Gastroesophageal sphincter (tissue), 3 donors: ENCODE measurements at regions not wholly inside any gene's neighbourhood (a gene's known extent, or its start where the extent isn't known, plus 50 kb on each side); places are given as distances from the start of the nearest gene placed in this dataset.

Experiments
- CTCF ChIP-seq, 4 experiments: fragments of 200-600 bp in 2 of 4; fragments of 450-650 bp in 2 of 4; sonication (generic) in 1 of 4; IDR thresholded peaks; one replicate each; pipeline ENCODE4 v1.5.1; 2017 to 2019; ENCODE audit warnings: antibody characterized with exemption in 4 of 4, mild to moderate bottlenecking in 2 of 4, moderate library complexity in 2 of 4
- POLR2A ChIP-seq, 2 donors: fragments of 450-650 bp; IDR thresholded peaks; one replicate each; pipeline ENCODE4 v1.6.1; 2017; ENCODE audit warnings: antibody characterized with exemption in 2 of 2, mild to moderate bottlenecking in 2 of 2, moderate library complexity in 1 of 2

GRCh38 chr4:116824172-116824571 lies 261.2 kb downstream of the TRAM1L1 start:
- TF ChIP-seq POLR2A (IDR thresholded peaks at IDR 0.05) (no peak), CTCF (IDR thresholded peaks at IDR 0.05) (no peak)
